GM19043 (cell line): ENCODE measurements at regions not wholly inside any gene's neighbourhood (a gene's known extent, or its start where the extent isn't known, plus 50 kb on each side); places are given as distances from the start of the nearest gene placed in this dataset.

Experiments
- ATAC-seq: cut with Tn5 transposase; IDR thresholded peaks from one replicate; pipeline ENCODE4 v1.9.1; 2021; ENCODE audit warnings: low read depth; ENCODE audit not compliant: unreplicated experiment

- ATAC-seq: no peak
Observed at GRCh38 chr13:97627566-97627965, 193.6 kb downstream of the RAP2A start.

- no peak for ATAC-seq
Observed at GRCh38 chr13:97629601-97630272, 195.8 kb downstream of the RAP2A start.

DNA sequence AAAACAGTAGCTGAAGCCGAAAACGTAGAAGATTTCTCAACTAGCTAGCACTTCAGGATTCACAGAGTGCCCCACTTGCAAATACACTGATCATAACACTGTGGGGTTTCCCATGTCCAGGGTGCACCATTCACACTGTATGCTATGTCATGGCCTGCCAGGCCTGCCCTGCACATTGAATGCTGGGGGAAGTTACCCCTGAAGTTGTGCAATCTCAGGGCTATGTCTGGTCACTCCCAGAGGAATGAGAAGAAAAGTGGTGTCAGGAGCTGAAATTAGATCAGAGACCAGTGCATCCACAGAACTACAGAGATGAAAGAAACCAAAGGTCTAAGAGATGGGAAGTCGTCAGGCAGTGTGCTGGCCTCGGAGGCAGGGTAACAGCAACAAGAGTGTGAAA is 196.8 kb downstream of the RAP2A start:
- ATAC-seq: no peak

DNA sequence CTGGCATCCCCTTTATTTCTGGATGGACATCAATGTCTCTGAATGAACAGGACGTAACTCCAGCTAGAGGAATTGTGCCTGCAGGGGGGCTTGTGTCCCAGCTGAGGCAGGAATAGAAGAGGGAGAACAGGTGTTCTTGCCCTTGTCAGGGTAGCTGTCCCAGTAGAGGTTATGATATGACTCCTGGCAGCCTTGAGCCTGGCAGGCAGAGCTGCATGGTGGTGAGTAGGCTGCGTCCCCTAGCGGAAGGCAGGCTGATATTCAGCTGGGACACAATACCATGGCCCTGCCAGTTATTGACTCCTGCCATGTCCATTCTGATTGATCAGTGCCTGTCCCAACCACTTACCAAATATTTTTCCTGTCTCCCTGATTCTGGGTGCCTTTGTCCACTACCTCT is 197.2 kb downstream of the RAP2A start:
- ATAC-seq: no peak

- ATAC-seq: no peak
Observed at GRCh38 chr13:97639236-97639635, 205.3 kb downstream of the RAP2A start.

- no peak for ATAC-seq
Observed at GRCh38 chr13:97640268-97640667, 206.3 kb downstream of the RAP2A start.

DNA sequence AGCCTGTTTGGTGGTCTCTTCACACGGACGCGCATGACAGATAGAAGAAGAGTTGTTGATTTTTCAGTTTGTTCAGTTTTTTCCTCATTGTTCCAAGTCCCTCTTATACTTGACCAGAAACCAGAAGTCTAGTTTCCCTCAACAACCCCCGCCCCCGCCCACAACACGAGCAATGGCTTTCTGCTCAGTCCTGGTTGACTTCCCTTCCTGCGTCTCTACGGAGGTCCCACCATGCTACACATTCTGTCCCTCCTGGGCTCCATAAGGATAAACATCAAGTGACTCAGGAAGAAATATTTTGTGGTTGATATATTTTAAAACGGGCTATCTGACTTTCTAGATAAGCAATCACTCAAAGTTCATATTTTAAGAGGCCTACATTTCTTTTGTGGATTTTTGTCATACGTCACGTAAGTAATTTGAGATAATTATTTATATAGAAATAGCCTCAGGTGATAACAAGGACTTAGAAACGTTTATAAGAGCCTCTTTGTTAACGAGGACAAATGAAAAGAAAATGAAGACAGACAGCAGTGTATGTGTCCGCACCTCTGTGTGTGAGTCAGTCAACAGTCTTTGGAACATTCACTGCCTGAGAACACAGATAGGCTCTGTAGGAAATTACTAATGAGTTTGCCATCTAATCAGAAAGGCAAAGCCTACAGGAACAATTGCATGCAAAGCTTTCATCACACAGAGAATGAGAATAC is 214.4 kb downstream of the RAP2A start:
- no peak for ATAC-seq

DNA sequence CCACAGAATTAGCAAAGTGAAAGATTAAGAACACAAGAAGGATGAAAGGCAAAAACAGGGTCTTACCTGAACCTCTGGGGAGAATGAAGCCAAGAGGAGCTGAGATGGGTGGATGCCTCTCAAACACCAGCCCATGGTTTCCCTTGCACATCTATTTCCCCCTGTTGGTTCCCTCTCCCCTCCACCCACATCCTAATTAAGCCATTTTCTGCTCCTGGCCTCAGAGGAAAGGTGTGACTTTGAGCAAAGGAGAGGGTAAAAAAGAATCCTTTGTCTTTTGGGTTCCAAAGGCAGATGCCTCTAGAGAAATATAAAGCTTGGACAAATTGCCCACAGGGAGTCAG is 214.9 kb downstream of the RAP2A start:
- no peak for ATAC-seq

DNA sequence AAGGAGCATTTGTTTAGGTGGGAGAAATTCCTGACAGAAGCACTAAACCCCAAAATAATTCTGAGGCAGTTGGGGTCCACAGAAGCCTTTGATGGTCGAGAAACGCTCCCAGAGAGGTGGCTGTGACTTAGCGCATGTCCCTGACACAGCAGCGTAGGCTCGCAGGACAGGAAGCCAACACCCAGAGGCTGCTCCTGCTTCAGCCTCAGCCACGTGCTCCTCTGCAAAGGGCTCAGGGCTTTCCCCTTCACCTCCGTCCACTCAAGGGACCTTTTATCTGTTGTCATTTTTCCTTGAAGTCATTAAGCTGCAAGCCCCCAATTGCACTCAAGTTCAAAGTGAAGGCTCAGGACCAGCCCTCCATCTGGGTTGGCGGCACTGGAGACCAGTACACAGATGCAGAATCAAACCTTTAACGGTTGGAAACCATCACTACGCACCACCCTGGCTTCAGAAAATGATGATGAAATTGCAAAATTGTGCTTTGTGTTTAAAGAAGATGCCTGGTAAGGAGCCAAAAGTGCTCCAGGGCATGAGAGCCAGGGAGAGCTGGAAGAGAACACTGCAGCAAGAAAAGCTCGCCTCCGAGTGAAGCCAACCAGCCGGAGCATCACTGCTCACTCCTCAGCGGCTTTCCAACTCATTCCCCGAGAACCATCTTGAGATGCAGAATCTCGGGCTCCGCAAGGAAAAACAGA is 219.6 kb downstream of the RAP2A start:
- ATAC-seq: no peak

DNA sequence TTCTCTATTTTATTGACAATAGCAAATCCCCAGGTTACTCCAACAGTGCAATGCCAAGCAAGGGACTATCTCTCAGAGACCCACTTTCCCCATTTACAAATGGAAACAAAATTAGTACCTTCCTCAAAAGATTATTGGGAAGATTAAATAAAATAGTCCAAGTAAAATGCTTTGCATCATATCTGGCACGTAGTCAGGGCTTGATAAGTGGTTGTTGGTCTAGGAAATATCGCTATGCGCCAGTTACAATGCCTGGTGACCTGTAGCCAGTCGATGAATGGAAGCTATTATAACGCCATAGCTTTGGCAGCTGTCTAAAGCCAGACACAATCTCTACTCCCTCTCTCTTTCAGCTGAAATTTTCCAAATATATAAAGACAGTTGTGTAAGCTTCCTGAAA is 220.3 kb downstream of the RAP2A start:
- no peak for ATAC-seq

DNA sequence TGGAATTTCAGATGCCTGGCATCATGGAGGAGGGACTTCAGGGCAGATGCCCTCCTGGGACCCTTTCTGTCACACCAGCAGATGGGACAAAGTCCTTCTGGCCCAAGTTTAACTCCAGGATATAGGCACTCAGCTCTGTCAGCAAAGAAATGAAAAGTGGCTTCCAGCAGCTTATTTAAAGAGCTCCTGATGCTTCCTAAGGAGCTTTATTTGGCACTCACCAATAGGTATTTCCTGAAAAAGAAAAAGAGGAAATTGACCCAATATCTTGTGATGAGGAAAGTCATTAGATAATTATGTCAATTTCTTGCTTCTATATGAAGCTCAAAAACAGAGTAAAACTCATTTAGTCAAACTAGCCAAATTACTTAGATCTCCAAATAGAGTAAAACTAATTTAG is 224.6 kb downstream of the RAP2A start:
- no peak for ATAC-seq

GRCh38 chr13:97659602-97660001 is 225.6 kb downstream of the RAP2A start:
- ATAC-seq: no peak

GRCh38 chr13:97660594-97661260 is 226.8 kb downstream of the RAP2A start:
- ATAC-seq: no peak

DNA sequence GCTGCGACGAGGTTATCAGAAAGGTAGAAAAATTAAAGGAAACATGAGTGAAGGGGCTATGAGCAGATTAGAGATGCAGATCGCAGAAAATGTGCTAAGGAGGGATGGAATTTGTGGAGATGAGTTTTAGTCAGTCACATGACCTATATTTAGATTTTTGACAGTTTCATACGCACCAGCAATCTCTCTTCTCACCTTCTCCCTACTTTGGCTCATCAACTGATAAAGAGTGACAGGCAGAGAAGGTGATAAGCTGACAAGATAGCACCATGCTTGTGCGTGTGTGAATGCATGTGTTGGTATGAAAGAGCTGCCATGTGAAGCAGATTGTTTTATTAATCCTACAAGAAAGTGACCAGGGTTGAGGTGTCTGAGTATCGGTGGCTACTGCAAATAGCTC is 252.6 kb downstream of the RAP2A start:
- no peak for ATAC-seq

DNA sequence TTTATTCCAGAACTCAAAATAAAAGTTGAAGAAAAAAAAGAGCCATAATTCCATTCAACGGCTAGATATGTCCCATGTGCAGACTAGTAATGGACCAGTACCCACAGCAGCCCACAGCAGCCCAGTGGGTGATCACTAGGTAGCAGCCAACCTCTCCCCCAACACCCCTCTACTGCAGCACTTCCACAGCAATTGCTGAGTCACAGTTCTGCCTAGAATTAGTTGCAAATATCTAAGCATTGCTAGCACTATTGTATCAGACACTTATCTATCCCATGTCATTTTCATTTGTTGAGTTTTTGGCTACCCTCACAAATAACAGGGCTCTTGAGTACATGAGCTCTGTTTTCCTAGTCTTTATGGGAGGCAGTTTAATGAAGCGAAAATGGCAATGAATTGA is 258.7 kb downstream of the RAP2A start:
- ATAC-seq: no peak

- ATAC-seq: no peak
Observed at GRCh38 chr13:97695684-97696083, 257.8 kb upstream of the IPO5 start.

DNA sequence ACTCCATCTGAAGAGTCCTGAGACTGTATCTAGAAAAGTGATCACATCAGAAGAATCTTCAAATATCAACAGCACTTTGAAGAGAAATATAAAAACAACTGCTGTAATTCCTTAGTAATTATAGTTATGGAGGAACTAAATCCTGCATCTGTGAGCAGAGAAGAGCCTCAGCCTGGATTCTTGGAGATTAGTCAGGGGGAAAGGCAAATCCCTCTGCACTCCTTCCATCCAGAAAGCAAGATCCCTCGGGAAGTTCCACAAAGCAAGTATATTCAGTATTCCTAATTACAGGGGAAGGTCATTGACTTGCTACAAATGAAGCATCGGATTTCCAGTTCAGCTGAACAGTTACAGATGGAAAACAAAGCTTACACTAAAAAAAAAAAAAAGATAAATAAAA is 256.6 kb upstream of the IPO5 start:
- no peak for ATAC-seq

GRCh38 chr13:97700306-97700848 is 253.1 kb upstream of the IPO5 start:
- ATAC-seq: no peak

GRCh38 chr13:97702614-97703013 is 250.9 kb upstream of the IPO5 start:
- no peak for ATAC-seq

DNA sequence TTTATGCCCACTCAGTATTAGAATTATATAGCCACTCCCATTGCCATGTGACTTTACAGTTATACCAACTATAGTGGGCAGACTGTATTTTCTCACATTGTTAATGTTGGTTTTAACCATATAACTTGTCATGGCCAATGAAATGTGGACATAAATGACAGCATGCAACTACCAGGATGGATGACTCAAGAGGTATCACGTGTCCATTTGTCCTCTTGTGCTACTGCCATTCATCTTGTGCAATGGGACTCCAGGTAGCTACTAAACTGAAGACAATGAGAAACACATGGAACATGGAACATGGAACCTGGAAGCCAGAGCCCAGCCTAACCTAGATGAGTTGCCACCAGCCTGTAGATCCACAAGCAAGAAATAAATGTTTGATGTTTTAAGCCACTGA is 242.7 kb upstream of the IPO5 start:
- ATAC-seq: no peak

GRCh38 chr13:97712770-97713169 is 240.7 kb upstream of the IPO5 start:
- no peak for ATAC-seq
